GM21367 (cell line): ENCODE measurements at regions not wholly inside any gene's neighbourhood (a gene's known extent, or its start where the extent isn't known, plus 50 kb on each side); places are given as distances from the start of the nearest gene placed in this dataset.

ENCODE experiments used
- ATAC-seq: cut with Tn5 transposase; IDR thresholded peaks from one replicate; pipeline ENCODE4 v1.9.1; 2021; ENCODE audit not compliant: unreplicated experiment

- no peak for ATAC-seq
These were observed 540.8 kb downstream of the BNC2 start for GRCh38 chr9:16329671-16330113.

DNA sequence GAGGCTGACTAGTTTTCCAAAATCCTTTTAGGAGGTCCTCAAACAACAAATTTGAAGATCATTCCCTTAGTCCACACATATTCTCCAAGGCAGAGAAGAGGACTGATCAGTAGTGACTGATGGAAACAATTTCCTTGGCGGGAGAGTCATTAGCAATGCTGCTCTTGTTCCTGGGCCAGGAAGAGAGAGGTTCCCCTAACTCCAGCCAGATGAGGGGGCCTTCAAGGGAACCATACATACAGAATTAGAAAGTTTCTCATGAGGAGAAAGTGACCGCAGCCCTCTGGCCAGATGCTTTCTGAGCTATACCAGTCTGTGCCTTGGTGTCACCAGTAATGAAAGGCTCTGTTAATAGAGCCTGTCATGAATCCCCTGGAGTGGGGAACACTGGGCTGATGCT is 539.4 kb downstream of the BNC2 start:
- ATAC-seq = no peak

DNA sequence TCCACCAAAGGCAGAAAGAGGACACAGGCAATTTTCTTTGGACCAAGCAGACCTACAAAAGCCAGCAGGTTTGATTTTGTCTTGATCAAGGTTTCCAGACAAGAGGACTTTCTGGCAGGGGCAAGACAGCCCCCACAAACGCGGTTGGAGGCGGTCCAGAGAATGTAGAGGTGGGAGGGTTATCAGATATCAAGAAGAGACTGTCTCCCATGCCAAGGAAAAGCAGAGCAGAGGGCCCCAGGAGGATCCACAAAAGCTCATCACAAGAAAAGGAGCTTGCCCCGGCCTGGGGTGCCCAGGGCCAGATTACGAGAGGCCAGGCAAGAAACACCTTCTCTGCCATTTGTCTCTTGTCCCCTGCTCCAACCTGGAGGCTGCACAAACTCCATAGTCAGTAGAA is 538.9 kb downstream of the BNC2 start:
- no peak for ATAC-seq

DNA sequence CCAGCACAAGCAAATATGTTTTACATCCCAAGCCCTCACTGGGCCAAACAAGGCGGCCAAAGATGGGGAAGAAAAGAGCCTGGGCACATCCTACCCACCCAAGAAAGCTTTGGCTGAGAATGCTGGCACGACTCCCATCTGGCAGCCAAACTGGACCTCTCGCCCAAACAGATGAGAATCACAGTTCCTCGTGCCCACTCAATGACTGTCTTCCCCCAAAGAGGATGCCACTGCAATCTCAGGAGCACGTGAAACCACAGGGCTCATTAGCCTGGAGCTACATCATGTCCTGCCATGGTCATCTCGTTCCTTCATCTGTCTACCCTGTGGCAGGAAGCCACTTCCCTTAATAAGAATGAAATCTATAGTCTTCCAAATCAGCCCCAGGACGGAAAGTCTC is 536.8 kb downstream of the BNC2 start:
- no peak for ATAC-seq

DNA sequence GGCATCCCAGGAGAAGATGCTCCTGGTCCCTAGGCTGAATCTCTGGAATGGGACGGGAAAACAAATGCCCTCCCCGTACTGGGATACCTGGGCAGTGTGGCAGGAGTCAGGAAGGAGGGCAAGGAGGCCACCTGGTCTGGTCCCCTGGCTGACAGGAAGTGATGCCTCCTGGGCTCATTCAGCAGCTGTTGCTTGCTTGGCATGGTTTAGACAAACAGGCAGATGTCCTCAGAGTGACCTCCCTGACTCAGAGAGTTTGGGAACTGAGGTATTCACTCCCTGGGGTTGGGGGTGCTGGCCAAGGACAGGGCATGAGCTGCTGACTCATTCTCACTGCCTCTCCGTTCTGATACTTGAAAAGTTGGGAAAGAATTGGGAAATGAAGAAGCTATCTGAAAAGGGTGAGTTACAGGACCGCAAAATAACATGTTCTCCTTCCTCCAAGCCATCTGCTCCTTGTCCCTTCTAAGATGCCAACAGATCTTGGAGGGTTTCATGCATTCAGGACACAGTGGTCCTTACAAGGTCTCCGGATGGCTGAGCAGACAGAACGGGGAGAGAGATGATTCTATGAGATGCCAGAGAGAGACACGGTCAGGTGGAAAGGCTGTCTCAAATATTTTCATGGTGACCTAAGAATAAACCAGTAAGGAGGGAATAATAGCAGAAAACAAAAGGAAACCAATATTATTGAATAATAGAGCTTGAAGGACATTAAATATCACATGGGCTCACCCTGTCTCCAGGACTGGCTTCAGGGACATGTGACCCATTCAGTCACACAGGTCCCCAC is 534.5 kb downstream of the BNC2 start:
- ATAC-seq = no peak

GRCh38 chr9:16336833-16337232 is 533.6 kb downstream of the BNC2 start:
- ATAC-seq = no peak

GRCh38 chr9:16337322-16338029 is 533.0 kb downstream of the BNC2 start:
- ATAC-seq = no peak

- ATAC-seq = no peak
These were observed 529.3 kb downstream of the BNC2 start for GRCh38 chr9:16341177-16341576.

DNA sequence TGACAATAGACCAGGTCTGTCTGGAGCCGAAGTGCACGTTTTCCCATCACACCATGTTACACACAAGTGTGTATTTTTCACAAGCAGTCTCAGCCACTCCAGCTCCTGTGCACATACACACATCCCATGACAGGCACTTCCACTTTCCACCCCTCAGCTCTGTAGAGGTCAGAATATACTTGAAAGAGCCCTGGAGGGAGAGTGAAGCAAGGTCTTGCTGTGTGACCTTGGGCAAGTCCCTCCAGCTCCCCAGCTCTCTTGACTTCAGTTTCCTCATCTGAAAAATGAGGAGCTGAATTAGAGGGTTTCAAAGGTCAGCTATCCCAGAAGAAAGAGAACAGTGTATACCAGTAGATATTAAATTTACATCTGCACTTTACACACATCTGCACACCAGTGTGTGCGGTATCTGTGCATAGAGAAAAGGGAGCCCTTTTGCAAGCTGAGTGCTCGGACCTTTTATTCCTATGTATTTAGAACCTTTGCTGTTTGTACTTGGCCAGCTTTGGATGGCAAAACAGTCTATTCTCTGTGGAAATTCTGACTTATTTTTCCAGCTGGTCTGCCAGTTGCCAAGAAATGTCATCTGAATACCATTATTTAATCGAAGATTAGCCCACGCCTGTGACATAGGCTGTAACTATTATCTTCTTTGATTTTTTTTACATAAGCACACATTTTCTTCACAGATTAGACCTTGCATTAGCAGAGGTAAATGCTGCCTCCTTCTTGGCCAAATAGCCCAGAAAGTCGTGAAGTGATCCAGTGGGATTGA is 528.0 kb downstream of the BNC2 start:
- no peak for ATAC-seq

DNA sequence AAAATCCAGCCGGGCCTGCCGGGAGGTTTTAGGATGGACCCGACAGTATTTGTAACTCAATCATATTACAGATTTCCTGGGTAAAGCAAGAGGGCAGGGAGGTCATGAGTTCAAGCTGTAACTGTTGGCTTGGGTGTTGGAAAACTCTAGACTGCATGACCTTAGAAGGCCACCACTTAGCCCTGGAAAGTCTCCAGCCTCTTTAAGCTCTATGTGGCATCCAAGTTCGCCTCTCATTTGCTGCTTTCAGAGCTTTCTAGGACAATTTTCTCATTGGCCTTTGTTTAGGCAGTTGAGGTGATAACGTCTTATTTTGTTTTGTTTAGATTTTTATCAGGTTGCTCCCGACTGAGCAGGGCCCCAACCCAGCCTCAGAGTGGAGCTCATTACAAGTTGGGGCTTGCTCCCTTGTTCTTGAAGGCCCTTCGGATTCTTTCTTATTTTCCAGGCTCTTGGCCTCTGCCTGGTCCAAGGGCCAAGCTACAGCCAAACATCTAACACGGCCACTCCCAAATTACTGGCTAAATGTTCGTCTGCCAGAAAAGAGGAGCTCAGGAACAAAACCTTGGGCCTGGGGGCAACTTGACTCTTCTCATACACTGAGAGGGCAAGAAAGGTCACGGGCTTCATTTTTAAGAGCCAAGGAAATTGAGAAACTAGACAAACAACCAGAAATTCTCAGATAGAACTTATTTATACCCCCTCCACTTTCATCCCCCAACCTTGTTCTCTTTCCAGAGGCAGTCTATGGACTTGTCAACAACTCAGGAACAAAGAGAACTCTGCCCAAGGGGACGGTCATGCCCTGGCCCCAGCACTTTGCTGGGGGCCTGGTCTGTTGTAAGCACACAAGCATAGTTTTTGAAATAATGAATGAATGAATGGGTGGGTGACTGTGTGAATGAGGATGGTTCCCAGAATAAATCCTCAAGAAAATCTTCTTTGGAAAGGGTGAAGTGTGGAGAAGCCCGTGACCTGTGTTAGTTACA is 526.9 kb downstream of the BNC2 start:
- ATAC-seq = no peak

GRCh38 chr9:16344343-16344742 is 526.1 kb downstream of the BNC2 start:
- no peak for ATAC-seq

- no peak for ATAC-seq
These were observed 524.6 kb downstream of the BNC2 start for GRCh38 chr9:16345902-16346301.

GRCh38 chr9:16347886-16348285 is 522.6 kb downstream of the BNC2 start:
- no peak for ATAC-seq

- ATAC-seq = no peak
These were observed 521.9 kb downstream of the BNC2 start for GRCh38 chr9:16348531-16348930.

DNA sequence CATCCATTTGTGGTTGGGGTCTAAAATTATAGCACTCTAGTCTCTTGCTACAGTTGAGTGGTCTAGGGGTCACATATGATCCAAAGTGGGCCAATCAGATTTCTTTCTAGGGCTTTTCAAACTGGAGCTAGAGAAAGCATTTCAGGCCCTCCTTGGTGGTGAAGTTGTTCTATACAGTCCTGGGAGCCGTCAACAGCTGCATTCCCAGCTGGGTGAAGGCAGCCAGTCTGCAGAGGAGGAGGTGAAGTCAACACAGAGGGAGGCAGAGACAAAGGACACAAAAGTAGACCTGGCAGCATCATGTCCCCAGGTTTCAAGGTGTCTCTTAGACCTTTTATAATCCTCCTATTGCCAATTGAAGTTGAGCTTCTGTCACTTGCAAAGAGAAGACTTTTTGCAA is 518.2 kb downstream of the BNC2 start:
- ATAC-seq = no peak

DNA sequence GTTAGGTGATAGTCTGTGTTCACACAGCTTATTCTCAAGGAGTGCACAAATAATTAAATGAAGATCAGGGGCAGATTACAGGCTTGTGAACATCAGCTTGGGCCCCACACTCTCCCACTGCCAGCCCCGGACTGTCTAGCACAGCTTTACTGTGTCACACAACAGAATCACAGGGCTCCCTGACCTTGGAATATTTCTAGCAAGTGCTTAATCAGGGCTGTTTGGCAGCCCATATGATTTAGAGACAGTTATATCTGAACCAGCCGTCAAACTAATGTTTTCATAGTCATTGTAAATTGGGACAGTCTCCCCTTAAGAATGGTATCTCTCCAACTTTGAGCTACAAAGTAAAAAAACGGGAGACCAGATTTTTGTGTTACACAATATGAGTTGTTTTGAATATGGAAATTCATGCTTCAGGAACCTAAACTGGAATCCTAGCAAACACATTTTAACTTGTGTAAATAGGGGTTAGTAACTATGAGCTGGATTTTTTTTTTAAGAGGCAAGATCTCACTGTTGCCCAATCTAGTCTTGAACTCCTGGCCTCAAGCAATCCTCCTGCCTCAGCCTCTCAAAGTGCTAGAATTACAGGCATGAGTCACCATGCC is 517.6 kb downstream of the BNC2 start:
- no peak for ATAC-seq

DNA sequence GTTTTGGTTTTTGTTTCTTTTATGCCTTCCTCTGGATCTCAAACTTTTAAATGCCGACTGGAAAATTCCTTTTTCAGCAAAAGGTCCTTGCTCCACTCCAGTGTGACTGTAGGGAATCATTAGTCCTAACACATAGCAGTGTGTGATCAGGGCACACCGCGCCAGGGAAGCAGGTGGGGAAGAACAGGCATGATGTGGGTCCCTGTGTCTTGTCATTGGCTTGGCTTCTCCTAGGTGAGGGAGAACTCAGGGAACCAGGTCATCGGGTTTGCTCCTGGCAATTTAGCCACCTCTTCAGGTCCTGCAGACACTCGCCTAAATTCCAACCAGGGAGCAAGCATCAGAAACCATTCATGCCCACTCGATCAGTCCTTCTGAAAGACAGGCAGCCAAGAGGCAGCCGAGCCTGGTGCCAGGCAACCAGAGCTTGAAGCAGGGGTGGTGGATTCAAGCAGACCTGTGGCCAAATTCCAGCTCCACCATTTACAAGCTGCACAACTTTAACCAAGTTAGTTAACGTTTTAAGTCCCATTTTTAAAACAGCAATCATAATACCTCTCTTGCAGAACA is 514.2 kb downstream of the BNC2 start:
- ATAC-seq = no peak

DNA sequence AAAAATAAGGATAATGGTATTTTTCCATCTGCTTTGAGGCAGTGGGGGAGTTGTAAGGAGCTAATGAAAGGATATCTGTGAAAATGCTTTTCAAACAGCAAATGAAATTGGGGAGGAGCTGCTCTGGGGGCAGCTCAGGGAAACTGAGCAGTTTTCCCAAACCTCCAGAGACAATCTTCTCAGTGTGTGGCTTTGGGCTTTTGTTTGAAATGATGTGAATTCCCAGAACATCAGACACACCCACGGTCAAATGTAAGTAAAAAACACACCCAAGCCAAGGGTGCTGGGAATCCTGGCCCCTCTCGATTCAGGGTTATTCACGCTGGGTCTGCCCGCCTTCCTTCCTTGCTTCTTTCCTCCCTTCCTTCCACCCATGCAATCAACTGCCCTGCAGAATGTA is 512.6 kb downstream of the BNC2 start:
- no peak for ATAC-seq

GRCh38 chr9:16358751-16359150 is 511.7 kb downstream of the BNC2 start:
- no peak for ATAC-seq
